ENCODE measurements at regions not wholly inside any gene's neighbourhood (a gene's known extent, or its start where the extent isn't known, plus 50 kb on each side); places are given as distances from the start of the nearest gene placed in this dataset.

- Histone ChIP-seq H3K4me3 (ENCODE audit: severe bottlenecking) (no peak overlapping the region), H3K4me1 (ENCODE audit: insufficient read depth, poor library complexity, severe bottlenecking) (peaks cover 3% of the 10 kb centered on the region), H3K36me3 (ENCODE audit: low read depth) (no peaks in the 10 kb centered on the region), H3K9me3 (ENCODE audit: severe bottlenecking) (no peaks in the 10 kb centered on the region), H3K27ac (ENCODE audit: poor library complexity, severe bottlenecking) (no peak overlapping the region), H3K27me3 (ENCODE audit: insufficient read depth, poor library complexity, severe bottlenecking) (no peaks in the 10 kb centered on the region)
- TF ChIP-seq CTCF (IDR thresholded peaks at IDR 0.05; ENCODE audit: poor library complexity, severe bottlenecking): no peak
- ATAC-seq (ENCODE audit: low read depth) (no peak), DNase-seq (ENCODE audit: low spot score) (no peak)
Observed at GRCh38 chr17:77074681-77075080, 66.1 kb upstream of the SEC14L1 start.

- TF ChIP-seq CTCF (IDR thresholded peaks at IDR 0.05; ENCODE audit: poor library complexity, severe bottlenecking): no peak
- ATAC-seq (ENCODE audit: low read depth) (no peak), DNase-seq (ENCODE audit: low spot score) (no peak)
- H3K27me3 ChIP-seq (ENCODE audit: insufficient read depth, poor library complexity, severe bottlenecking): no peaks in the 10 kb centered on the region
- H3K9me3 ChIP-seq (ENCODE audit: severe bottlenecking): no peaks in the 10 kb centered on the region
- no peak overlapping the region for H3K4me3 ChIP-seq (ENCODE audit: severe bottlenecking)
- H3K36me3 ChIP-seq (ENCODE audit: low read depth): no peaks in the 10 kb centered on the region
- peaks cover 3% of the 10 kb centered on the region for H3K4me1 ChIP-seq (ENCODE audit: insufficient read depth, poor library complexity, severe bottlenecking)
- H3K27ac ChIP-seq (ENCODE audit: poor library complexity, severe bottlenecking): no peak overlapping the region
Observed at GRCh38 chr17:77076124-77076830, 64.5 kb upstream of the SEC14L1 start.

GRCh38 chr17:77083531-77083930, 57.2 kb upstream of the SEC14L1 start:
- DNase-seq (ENCODE audit: low spot score): no peak
- H3K27me3 ChIP-seq (ENCODE audit: insufficient read depth, poor library complexity, severe bottlenecking): no peaks in the 10 kb centered on the region

GRCh38 chr17:77085926-77086432, 54.8 kb upstream of the SEC14L1 start:
- DNase-seq (ENCODE audit: low spot score): no peak
- peaks cover 20% of the 10 kb centered on the region for H3K36me3 ChIP-seq (ENCODE audit: low read depth)
- no peak for TF ChIP-seq CTCF (IDR thresholded peaks at IDR 0.05; ENCODE audit: poor library complexity, severe bottlenecking)
- no peaks in the 10 kb centered on the region for H3K9me3 ChIP-seq (ENCODE audit: severe bottlenecking)
- no peak overlapping the region for H3K4me3 ChIP-seq (ENCODE audit: severe bottlenecking)
- ATAC-seq (ENCODE audit: low read depth): no peak
- H3K4me1 ChIP-seq (ENCODE audit: insufficient read depth, poor library complexity, severe bottlenecking): peaks cover 7% of the 10 kb centered on the region
- no peak overlapping the region for H3K27ac ChIP-seq (ENCODE audit: poor library complexity, severe bottlenecking)
- H3K27me3 ChIP-seq (ENCODE audit: insufficient read depth, poor library complexity, severe bottlenecking): no peaks in the 10 kb centered on the region

More at GRCh38 chr17:77083531-77083930, 57.2 kb upstream of the SEC14L1 start:
- Histone ChIP-seq H3K4me3 (ENCODE audit: severe bottlenecking) (no peak overlapping the region), H3K27ac (ENCODE audit: poor library complexity, severe bottlenecking) (no peak overlapping the region), H3K4me1 (ENCODE audit: insufficient read depth, poor library complexity, severe bottlenecking) (peaks cover 3% of the 10 kb centered on the region), H3K36me3 (ENCODE audit: low read depth) (no peaks in the 10 kb centered on the region), H3K9me3 (ENCODE audit: severe bottlenecking) (no peaks in the 10 kb centered on the region)
- no peak for TF ChIP-seq CTCF (IDR thresholded peaks at IDR 0.05; ENCODE audit: poor library complexity, severe bottlenecking)
- ATAC-seq (ENCODE audit: low read depth): no peak

- no peaks in the 10 kb centered on the region for H3K9me3 ChIP-seq (ENCODE audit: severe bottlenecking)
- no peak overlapping the region for H3K27ac ChIP-seq (ENCODE audit: poor library complexity, severe bottlenecking)
- no peaks in the 10 kb centered on the region for H3K27me3 ChIP-seq (ENCODE audit: insufficient read depth, poor library complexity, severe bottlenecking)
- peaks cover 7% of the 10 kb centered on the region for H3K4me1 ChIP-seq (ENCODE audit: insufficient read depth, poor library complexity, severe bottlenecking)
- no peak overlapping the region for H3K4me3 ChIP-seq (ENCODE audit: severe bottlenecking)
- DNase-seq (ENCODE audit: low spot score) (peak; percentile 83), ATAC-seq (ENCODE audit: low read depth) (peak; percentile 71)
- peak; percentile 91 for TF ChIP-seq CTCF (IDR thresholded peaks at IDR 0.05; ENCODE audit: poor library complexity, severe bottlenecking)
- H3K36me3 ChIP-seq (ENCODE audit: low read depth): peaks cover 25% of the 10 kb centered on the region
Observed at GRCh38 chr17:77086433-77087010, 54.2 kb upstream of the SEC14L1 start.

Data from RWPE2 (cell line).